HEK293T (cell line): ENCODE measurements at regions not wholly inside any gene's neighbourhood (a gene's known extent, or its start where the extent isn't known, plus 50 kb on each side); places are given as distances from the start of the nearest gene placed in this dataset.

Source experiments
- FOXA1 ChIP-seq: fragments of 450-650 bp; IDR thresholded peaks from 2 replicates; pipeline ENCODE4 v1.6.1; 2016; ENCODE audit warnings: mild to moderate bottlenecking
- FOXK2 ChIP-seq: fragments of 450-650 bp; IDR thresholded peaks from 2 replicates; pipeline ENCODE4 v1.6.1; 2016; ENCODE audit warnings: mild to moderate bottlenecking
- FOXM1 ChIP-seq: fragments of 450-650 bp; IDR thresholded peaks from 2 replicates; pipeline ENCODE4 v1.6.1; 2017; ENCODE audit warnings: mild to moderate bottlenecking, borderline replicate concordance
- LEF1 ChIP-seq: fragments of 450-650 bp; IDR thresholded peaks from 2 replicates; pipeline ENCODE4 v1.6.1; 2017; ENCODE audit warnings: mild to moderate bottlenecking, borderline replicate concordance
- SP1 ChIP-seq: fragments of 450-650 bp; IDR thresholded peaks from 2 replicates; pipeline ENCODE4 v1.6.1; 2017
- SUZ12 ChIP-seq: fragments of 450-650 bp; IDR thresholded peaks from 2 replicates; pipeline ENCODE4 v1.6.1; 2016; ENCODE audit warnings: mild to moderate bottlenecking
- TARDBP ChIP-seq: fragments of 450-650 bp; IDR thresholded peaks from 2 replicates; pipeline ENCODE4 v1.6.1; 2016
- TF ChIP-seq, protein P1 (sequence below): fragments of 450-650 bp; IDR thresholded peaks from 2 replicates; pipeline ENCODE4 v1.6.1; 2016

DNA sequence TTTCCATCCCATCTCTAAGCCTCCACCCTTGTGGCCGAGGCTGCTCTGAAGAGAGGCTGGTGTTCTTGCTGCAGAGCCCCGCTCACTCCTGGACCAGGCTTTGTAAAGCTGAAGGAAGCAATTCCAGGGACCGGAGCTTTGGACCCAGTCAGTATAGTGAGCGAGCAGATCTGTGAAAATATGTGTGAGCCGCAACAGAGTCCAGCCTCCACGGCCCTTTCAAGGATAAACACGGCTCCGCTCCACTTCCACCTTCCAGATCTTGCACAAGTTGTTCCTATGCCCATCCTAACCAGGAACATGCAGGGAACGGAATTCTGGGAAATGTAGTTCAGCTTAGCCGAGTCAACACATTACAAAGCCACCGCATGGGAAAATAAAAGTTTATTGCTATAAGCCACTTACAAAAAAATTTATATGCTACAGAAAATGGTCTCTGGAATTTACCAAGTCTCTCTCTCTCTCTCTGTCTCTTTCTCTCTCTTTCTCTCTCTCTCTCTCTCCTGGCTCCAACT, 151.7 kb upstream of the ZNF521 start:
- TF ChIP-seq, protein P1, sequence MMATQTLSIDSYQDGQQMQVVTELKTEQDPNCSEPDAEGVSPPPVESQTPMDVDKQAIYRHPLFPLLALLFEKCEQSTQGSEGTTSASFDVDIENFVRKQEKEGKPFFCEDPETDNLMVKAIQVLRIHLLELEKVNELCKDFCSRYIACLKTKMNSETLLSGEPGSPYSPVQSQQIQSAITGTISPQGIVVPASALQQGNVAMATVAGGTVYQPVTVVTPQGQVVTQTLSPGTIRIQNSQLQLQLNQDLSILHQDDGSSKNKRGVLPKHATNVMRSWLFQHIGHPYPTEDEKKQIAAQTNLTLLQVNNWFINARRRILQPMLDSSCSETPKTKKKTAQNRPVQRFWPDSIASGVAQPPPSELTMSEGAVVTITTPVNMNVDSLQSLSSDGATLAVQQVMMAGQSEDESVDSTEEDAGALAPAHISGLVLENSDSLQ = no peak
- TF ChIP-seq FOXK2 (no peak), SUZ12 (no peak), SP1 (no peak), FOXA1 (no peak), LEF1 (no peak), TARDBP (no peak), FOXM1 (no peak)
